ENCODE measurements at regions not wholly inside any gene's neighbourhood (a gene's known extent, or its start where the extent isn't known, plus 50 kb on each side); places are given as distances from the start of the nearest gene placed in this dataset.
"Not testable (repeated sequence)": the region's sequence is repeated elsewhere in the genome, so short reads cannot be mapped to it uniquely, and the experiment has no call there.

- no peak for DNase-seq
Observed at GRCh38 chr2:188788621-188789020, 185.6 kb upstream of the COL3A1 start.

GRCh38 chr2:188789951-188790350 is 184.2 kb upstream of the COL3A1 start:
- no peak for DNase-seq

- not testable (repeated sequence) for DNase-seq
Observed at GRCh38 chr2:188794453-188794852, 179.7 kb upstream of the COL3A1 start.

GRCh38 chr2:188795762-188796161 is 178.4 kb upstream of the COL3A1 start:
- no peak for DNase-seq

GRCh38 chr2:188797371-188797770 is 176.8 kb upstream of the COL3A1 start:
- no peak for DNase-seq

- no peak for DNase-seq
Observed at GRCh38 chr2:188798159-188798558, 176.0 kb upstream of the COL3A1 start.

- no peak for DNase-seq
Observed at GRCh38 chr2:188805219-188805618, 169.0 kb upstream of the COL3A1 start.

- no peak for DNase-seq
Observed at GRCh38 chr2:188808947-188809355, 165.2 kb upstream of the COL3A1 start.

- DNase-seq = no peak
Observed at GRCh38 chr2:188810586-188810985, 163.6 kb upstream of the COL3A1 start.

- DNase-seq = no peak
Observed at GRCh38 chr2:188811522-188811921, 162.7 kb upstream of the COL3A1 start.

- DNase-seq = no peak
Observed at GRCh38 chr2:188813315-188813714, 160.9 kb upstream of the COL3A1 start.

- DNase-seq = no peak
Observed at GRCh38 chr2:188813857-188814256, 160.3 kb upstream of the COL3A1 start.

GRCh38 chr2:188819011-188819410 is 155.2 kb upstream of the COL3A1 start:
- DNase-seq = no peak

GRCh38 chr2:188819792-188820191 is 154.4 kb upstream of the COL3A1 start:
- no peak for DNase-seq

- DNase-seq = no peak
Observed at GRCh38 chr2:188820576-188820975, 153.6 kb upstream of the COL3A1 start.

GRCh38 chr2:188824125-188824524 is 150.0 kb upstream of the COL3A1 start:
- no peak for DNase-seq

GRCh38 chr2:188833331-188833730 is 140.8 kb upstream of the COL3A1 start:
- DNase-seq = no peak

GRCh38 chr2:188833799-188834198 is 140.4 kb upstream of the COL3A1 start:
- no peak for DNase-seq

GRCh38 chr2:188835006-188835405 is 139.2 kb upstream of the COL3A1 start:
- no peak for DNase-seq

- no peak for DNase-seq
Observed at GRCh38 chr2:188835821-188836220, 138.4 kb upstream of the COL3A1 start.

GRCh38 chr2:188845692-188846091 is 128.5 kb upstream of the COL3A1 start:
- DNase-seq = no peak

- no peak for DNase-seq
Observed at GRCh38 chr2:188848887-188849435, 125.2 kb upstream of the COL3A1 start.

GRCh38 chr2:188850786-188851185 is 123.4 kb upstream of the COL3A1 start:
- no peak for DNase-seq

GRCh38 chr2:188851311-188851710 is 122.9 kb upstream of the COL3A1 start:
- no peak for DNase-seq

- DNase-seq = no peak
Observed at GRCh38 chr2:188851826-188852225, 122.3 kb upstream of the COL3A1 start.

- DNase-seq = no peak
Observed at GRCh38 chr2:188852772-188853171, 121.4 kb upstream of the COL3A1 start.
